Activated CD4-positive, alpha-beta T cell treated with anti-CD3 and anti-CD28 coated beads, Interleukin-2, amount 50 U/mL, for 24 hours (primary cell): ENCODE measurements at regions not wholly inside any gene's neighbourhood (a gene's known extent, or its start where the extent isn't known, plus 50 kb on each side); places are given as distances from the start of the nearest gene placed in this dataset.

Experiments
- DNase-seq, 2 donors: peaks; one replicate each; pipeline ENCODE4 v3.0.0-alpha.2; 2020; ENCODE audit warnings: low read depth in 1 of 2, low spot score in 1 of 2

DNA sequence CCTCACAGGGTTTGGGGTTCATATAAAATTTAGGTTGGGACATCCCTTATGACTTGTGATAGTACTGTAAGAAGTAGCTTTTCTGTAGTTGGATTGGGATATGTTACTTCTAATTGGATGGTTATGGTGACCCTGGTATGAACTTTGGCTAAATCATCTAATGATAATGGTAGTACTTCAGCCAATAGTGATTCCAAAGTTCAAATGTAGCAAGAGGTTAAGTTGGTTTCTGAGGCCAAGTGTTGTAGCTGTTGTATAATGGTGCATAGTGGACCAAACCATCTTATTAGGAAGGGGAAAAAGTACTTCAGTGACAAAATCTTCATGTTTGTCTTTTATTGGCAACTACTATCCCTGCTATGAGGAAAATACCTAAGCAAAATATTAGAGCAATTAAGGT lies 542.1 kb upstream of the IGFBP3 start:
- no peak for DNase-seq

DNA sequence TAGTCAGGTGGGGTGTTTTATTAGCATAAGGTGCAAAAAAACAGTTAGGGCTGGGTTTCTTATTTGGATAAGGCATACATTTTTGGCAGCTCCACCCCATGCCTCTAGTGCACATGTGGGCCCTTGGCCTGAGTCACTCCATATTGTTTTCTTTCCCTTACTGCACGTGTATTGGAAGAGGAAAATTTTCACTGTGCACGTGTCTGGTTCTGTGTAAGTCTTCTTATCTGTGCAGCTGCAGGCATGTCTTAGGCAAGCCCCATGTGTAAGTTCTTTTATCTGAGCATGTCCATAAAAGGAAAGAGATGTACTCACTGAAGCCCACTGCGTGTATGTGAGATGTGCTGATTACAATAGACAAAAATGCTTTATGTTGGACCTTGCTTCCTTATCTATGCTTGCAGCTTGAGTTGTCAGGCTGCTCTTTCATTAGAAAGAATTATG lies 540.3 kb upstream of the IGFBP3 start:
- no peak for DNase-seq

DNA sequence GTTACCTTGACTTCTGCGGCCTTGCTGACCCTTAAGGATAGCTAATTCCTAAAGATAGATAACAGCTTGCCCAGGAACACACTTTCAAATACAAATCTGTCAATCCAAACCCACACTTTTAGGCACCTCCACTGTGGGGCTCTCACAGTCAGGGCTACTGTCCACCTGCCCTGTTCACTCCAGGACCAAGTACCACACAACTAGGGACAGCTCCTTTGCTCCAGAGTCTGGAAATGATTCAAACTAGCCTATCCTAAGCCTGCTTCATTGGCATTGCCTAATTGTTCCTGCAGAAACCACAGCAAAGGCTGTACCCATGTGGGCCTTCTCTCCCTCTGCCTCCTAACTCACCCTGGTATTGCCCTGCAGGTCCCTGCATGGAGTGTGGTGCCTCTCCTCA lies 538.9 kb upstream of the IGFBP3 start:
- DNase-seq = no peak

DNA sequence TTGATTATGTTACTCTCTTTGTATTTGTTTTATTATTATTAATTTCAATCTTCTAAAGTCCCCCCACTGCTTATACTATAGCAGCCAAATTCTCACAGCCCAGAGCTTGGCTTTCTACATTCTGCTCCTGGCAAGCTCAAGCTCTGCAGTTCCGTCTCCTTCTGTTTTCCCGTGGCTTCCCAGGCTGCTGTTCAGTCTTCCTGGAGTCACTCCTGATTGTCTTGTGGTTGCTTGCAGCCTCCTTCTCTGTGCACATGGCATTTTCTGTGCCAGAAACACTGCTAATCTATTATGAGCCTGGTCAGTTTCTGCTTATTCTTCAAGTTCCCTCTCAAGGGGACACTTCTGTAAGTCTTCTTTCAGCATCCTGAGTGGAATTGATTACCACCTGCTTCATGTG lies 533.7 kb upstream of the IGFBP3 start:
- DNase-seq = no peak

DNA sequence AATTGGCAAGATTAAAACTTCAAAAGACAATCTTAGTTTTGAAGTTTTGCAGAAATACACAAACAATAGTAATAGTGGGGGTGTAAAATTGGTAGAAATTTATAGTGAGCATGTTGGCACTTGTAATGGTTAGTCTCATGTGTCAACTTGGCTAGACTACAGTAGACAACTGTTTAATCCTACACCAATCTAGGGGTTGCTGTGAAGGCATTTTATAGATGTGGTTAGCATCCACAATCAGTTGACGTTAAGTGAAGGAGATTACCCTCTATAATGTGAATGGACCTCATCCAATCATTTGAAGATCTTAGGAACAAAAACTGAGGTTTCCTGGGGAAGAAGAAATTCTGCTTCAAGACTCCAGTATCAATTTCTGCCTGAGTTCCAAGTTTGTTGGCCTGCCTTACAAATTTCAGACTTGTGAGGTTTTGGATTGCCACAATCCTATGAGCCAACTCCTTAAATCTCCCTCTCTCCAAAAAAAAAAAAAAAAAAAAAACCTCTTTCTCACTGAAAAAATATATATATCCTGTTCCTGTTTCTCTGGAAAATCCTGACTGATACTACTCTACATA lies 531.6 kb upstream of the IGFBP3 start:
- no peak for DNase-seq

DNA sequence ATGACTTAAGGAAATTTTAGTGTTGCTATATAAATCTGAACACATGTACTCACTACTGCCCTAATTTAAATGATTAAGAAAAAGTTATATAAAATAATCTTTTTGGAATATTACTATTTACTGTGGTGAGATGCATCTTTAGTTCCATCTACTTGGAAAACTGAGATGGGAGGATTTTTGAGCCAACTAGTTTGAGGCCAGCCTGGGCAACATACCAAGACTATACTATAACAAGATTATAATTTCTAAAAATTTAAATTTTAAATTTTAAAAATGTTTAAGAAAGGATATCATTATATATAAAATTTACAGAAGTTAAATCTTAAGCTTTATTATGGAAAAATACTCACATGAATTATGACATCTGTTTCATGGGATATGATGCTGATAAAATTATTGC lies 530.8 kb upstream of the IGFBP3 start:
- DNase-seq = no peak

DNA sequence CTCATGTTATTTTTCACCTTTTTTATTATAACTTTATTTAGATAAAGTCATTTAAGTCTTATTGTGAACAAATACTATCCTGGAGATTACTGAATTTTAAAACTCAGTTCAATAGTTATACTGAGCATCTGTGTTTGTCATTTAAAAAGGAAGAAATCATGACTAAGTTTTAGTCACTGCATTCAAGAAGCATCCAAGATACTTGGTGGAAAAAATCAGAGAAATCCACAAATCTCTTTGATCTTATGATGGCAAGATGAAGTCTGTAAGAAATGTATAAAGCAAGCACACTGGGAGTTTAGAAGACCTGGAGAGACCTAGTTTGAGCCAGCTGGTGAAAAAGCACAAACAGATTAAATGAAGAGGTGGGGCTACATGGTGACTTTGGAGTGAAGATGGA lies 529.8 kb upstream of the IGFBP3 start:
- DNase-seq = no peak

DNA sequence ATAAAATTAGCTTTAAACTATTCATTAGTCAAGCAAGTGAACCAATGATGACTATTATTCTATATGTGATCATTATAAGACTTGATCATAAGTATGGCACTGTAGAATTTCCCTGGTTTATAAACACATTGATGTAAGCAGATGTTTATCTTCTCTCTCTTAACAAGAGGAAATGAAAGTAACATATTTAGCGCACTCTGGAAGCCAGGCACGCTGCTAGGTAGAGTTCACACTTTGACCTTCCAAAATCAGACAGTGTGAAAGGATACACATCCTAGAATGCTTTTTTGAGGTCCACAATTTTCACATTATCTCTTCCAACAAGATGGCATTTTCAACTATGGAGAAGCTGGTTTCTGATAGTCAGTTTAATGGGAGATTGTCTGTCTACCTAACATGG lies 529.4 kb upstream of the IGFBP3 start:
- no peak for DNase-seq

DNA sequence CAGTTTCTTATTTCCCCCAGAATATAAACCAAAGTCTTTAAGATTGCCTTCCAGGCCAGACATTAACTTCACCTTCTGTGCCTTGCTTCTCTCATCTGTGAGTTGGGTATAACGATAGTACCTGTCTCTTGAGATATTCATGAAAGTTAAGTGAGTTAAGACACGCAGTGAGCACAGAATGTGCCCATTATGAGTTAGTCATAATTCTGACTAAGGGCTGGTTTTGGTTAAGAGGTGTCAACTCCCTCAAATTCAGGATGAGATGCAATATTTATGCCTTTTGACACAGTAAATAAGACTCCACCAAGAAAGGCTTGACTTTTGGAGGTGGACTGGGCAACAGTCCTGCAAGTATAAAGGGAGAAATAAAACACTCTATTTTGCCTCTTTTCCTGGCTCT lies 528.7 kb upstream of the IGFBP3 start:
- DNase-seq = no peak

DNA sequence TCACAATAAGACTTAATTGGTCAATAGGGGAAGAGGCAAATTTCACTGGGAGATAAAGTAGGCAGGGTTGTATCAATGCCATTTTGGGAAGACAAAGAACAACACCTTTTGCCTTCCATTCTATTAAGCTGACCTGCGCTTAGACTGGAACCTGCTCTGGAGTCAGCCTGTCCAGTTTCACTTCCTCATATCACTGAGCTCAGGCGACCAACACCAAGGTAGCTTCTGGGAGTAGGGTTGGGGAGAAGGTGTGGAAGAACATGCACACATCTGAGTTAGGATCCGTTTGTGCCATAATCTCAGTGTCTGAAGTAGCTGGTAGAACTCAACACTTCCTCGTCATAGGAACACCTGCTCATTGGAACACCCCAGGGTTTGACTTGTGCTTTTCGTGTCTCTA lies 527.4 kb upstream of the IGFBP3 start:
- DNase-seq = no peak

DNA sequence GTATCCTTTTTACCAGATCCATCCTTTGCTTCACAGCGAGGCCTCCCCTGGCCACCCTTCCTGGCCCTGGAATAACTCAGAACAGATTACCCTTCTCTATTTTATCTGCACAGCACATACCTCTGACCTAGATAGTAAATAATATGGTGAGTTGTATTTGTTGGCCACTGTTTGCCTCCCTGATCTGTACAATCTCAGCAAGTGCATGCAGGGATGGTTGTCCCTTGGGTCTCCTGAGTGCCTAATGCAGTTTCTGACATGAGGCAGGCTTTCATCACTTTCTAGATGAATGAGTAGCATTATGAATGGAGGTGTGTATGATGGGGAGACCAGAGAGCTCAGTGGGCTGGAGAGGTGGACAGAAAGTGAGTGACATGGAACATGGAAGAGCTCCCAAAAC lies 525.1 kb upstream of the IGFBP3 start:
- no peak for DNase-seq

DNA sequence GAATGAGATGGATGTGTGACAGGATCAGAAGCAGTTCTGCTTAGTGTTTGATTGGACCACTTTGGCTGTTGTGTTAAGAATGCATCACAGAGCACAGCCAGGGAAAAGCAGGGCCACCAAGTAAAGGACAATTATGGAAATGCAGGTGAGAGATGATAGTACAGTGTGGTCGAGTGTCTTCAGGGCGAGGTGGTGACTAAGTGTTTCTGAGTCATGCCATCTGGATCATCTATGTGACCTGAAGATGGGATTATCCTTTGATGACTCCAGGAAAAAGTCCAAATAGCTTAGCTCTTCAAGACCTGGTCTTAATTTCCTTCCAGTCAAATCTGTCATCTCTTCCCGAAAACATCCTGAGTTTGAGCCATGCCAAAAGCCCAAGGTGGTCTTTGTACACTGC lies 523.2 kb upstream of the IGFBP3 start:
- no peak for DNase-seq

DNA sequence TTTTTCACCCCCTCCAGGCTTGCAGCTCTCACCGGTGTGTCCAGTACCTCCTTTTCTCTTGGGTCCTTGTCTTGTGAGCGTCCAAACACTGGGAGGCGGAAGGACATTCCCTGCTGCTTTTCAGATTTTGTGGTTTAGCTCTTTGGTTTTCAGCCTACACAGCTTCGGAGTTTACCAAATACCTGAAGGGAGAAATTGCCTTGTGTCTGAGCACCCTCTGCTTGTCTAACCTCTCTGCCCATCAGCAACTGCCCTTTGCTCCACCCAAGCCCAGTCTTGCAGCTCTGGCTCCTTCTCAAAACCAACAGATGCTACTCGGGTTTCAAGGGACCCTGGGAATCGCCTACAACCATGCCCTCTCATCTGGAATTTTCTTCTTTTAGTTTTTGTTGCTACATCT lies 519.1 kb upstream of the IGFBP3 start:
- no peak for DNase-seq

DNA sequence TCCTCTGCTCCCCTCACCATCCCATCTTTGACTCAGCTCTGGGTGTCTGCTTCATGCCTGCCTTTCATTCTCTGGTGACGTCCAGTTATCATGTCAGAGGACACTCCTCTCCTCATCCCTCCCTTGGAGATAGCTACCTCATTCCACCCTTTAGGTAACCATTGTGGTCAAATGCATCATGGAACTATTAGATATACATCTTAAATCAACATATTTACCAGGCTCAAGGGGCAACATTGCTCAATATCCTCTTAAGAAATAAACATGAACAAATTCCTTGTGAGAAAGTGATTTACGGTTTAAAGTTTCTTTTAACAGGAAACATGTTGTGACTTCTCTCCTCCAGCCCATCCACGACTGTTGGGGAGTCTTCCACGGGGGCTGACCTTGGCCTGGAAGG lies 511.6 kb upstream of the IGFBP3 start:
- no peak for DNase-seq

DNA sequence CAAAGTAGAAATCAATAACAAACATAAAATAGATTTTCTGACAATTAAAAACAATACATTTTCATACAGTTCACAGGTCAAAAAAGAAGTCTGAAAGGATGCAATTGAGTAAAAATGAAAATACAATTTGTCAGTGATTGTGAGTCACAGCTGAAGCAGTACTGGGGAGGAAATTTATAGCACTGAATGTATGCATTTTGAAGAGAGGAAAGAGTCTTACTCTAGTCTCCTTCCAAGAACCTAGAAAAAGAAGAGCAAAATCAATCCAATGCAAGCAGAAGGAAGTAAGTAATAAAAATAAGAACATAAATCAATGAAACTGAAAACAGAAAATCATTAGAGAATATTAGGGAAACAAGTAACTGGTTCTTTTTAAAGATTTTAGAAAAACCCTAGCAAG lies 507.2 kb upstream of the IGFBP3 start:
- no peak for DNase-seq

DNA sequence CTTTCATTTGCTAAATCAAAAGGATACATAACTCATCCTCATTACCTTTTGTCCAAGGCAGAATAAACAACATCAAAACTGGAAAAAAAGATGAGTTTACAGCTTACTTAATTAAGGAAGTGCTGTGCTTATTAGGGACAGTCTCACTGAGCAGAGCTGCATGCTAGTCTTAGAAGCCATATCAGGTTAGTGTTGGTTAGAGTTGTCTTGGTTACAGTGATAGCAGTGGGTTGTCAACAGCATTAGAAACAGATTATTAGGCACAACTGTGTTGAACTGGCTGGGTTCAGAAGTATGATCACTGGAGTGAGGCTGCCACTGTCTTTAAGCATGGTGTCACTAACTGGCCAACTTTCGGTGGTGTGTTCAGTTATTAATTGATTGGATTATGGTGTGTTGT lies 503.9 kb upstream of the IGFBP3 start:
- DNase-seq = no peak

DNA sequence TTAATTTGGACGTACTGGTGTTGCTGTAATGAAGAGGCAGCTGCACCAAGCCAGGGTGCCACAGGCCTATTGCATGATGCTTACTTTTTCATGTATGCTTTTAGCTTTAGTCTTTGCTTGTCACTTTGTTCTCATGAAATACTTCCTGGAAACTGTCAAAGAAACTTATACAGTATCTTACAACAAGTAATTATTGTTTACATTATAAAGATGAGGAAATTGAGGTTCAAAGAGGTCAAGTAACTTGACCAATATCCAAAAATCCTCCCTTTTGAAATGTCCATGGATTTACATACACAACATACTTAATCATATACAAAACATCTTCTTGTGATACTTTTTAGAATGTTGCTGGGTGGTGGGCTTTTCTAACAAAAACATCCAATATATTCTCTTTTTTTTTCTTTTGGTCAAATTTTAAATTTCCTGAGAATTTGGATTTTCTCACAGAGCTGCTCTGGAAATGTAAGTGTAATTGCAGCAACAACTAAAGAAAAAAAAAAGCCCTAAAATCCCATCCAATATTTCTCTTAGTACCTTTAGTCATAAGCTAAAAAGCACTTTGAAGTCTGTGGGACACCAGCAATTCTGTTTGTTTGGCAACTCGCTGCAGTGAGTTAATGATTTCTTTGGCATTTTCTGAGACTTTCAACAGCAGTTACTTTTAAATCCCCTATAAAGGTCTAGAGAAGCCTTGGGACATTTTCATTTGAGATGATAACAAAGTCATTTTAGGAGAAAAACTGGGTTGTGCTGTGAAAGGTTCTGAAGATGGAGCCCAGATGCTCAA lies 500.6 kb upstream of the IGFBP3 start:
- no peak for DNase-seq

DNA sequence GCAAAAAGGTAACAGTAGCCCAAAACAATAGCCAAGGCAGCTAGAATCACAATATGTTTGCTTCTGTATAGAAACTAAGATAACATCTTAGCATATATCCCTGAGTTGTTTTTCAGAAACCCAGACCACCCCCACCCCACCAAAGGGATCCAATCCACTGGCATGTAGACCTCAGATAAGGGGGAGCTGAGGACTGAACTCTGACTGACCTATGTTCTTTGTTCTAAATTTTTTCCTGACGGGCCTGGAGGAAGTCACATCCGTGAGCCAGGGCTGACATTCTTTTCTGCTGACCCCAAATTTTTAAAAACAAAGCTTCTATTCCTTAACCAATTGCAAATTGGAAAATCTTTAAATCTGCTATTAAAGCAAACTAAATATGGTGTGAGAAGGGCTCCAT lies 493.9 kb upstream of the IGFBP3 start:
- DNase-seq = no peak

DNA sequence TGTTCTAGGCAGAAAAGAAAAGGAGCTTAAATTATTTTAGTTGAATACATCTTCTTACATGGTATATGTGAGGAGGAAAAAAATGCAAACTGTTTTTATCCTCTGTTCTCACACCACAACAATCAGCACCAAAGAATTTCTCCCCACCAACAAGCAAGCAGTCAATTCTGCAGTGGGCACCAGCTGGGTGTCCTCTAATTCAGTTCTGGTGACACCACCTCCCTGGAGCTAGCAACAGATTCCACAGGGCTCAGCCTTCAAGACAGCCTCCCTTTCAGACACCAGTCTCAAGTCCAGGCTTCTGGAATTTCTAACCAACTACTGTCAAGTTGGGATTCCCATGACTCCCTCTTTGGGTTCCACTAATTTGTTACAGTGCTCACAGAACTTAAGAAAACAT lies 490.2 kb upstream of the IGFBP3 start:
- DNase-seq = no peak

DNA sequence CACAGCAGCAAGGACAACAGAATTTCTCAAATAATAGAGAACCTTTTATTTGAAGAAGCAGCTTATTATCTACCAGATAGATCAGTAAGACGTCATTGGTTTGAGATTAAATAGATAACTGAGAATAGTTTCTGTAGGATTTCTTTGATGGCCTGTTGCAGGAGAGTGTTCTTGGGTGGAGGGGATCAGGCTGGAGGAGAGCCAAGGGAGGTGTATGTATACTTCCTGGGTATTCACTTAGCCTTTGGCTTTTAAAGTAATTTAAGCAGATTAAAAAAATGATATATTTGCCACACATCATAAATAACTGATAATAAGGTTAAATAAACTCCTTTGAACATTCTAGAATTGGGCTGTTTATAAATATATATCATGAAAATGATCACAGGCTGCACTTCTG lies 486.1 kb upstream of the IGFBP3 start:
- DNase-seq = no peak

DNA sequence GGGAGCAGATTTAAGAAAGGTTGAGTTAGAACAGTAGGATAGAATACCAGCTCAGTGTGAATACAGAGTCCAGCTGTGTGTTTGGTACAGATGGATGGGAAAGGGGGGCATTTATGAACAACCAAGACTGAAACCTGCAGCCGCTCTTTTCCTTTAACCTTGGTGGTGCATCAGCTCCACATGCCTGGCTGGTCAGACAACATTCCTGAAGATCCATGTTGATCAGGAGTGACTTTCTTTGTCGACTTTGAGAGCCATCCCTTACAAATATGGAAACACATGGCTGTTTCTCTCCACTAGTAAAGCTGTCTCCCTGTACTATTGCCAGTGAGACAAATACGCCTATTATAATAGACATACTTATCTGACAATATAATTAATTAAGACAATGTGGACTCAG lies 476.5 kb upstream of the IGFBP3 start:
- no peak for DNase-seq

DNA sequence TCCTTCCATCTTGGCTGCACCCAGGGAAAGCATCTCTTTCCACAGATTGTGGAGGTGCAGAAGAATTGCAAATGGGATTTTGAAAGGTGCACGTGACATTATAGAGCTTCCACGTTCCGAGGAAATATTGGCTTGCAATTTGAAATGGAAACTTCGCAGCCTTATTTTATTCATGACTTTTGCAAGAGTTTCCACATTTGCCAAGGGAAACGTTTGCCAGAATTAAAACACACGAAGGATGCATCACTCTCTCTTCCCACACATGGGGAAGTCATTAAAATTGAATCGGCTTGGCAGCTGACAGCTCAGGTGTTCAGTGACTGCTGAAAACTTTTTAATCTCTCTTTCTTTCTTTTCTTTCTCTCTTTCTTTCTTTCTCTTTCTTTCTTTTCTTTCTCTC lies 475.4 kb upstream of the IGFBP3 start:
- DNase-seq = no peak

DNA sequence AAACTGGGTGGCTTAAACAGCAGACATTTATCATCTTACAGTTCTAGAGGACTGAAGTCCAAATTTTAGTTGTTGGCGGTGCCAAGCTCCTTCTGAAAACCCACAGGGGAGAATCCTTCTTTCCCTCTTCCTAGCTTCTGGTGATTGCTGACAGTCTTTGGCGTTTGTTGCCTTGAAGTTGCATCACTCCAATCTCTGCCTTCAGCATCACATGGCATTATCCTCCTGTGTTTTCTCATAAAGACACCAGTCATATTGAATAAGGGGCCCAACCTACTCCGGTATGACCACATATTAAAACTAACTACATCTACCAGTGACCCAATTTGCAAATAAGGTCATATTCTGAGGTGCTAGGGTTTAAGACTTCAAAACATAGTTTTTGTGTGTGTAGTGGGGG lies 472.1 kb upstream of the IGFBP3 start:
- no peak for DNase-seq
